GM12892 (cell line): ENCODE measurements at regions not wholly inside any gene's neighbourhood (a gene's known extent, or its start where the extent isn't known, plus 50 kb on each side); places are given as distances from the start of the nearest gene placed in this dataset.

ENCODE experiments used
- POLR2A ChIP-seq: IDR thresholded peaks from 2 replicates; pipeline ENCODE4 v1.6.1; 2011; ENCODE audit warnings: low read depth, low read length, control low read depth
- POLR2AphosphoS5 ChIP-seq: IDR thresholded peaks from 2 replicates; pipeline ENCODE4 v1.6.1; 2011; ENCODE audit warnings: low read depth, low read length, control low read depth
- TAF1 ChIP-seq: IDR thresholded peaks from 2 replicates; pipeline ENCODE4 v1.6.1; 2011; ENCODE audit warnings: low read depth, mild to moderate bottlenecking, control low read depth, low read length, borderline replicate concordance

- no peak for TF ChIP-seq POLR2A
- TF ChIP-seq POLR2AphosphoS5, result no peak
- TF ChIP-seq TAF1, result no peak
Measured at GRCh38 chr5:26430323-26430722, 608.1 kb downstream of the CDH9 start.
